Calu3 (cell line): ENCODE measurements at regions not wholly inside any gene's neighbourhood (a gene's known extent, or its start where the extent isn't known, plus 50 kb on each side); places are given as distances from the start of the nearest gene placed in this dataset.

Experiments used
- BruUV-seq: library from RNA; stranded (reverse); fragments of 400-500 nt; replicated peaks from 2 replicates; lab custom pipeline; 2021; lab: Mats Ljungman, UMichigan
- CTCF ChIA-PET: fragments of 300-600 bp; sonication (Branson Sonifier 250); formaldehyde crosslinking; loops from one replicate; lab custom pipeline; 2022; ENCODE audit warnings: antibody characterized with exemption; lab: Charles Lee
- DNase-seq: peaks from one replicate; pipeline ENCODE4 v3.0.0; 2022
- H3K27ac Mint-ChIP-seq: one replicate; pipeline ENCODE4 v1.8.0; 2022; ENCODE audit warnings: mixed read lengths; ENCODE audit not compliant: unreplicated experiment
- H3K27me3 Mint-ChIP-seq: one replicate; pipeline ENCODE4 v1.8.0; 2022; ENCODE audit warnings: mixed read lengths; ENCODE audit not compliant: unreplicated experiment
- H3K36me3 Mint-ChIP-seq: one replicate; pipeline ENCODE4 v1.8.0; 2022; ENCODE audit warnings: mild to moderate bottlenecking, moderate library complexity, mixed read lengths; ENCODE audit not compliant: insufficient read depth, unreplicated experiment
- H3K4me1 Mint-ChIP-seq: one replicate; pipeline ENCODE4 v1.8.0; 2022; ENCODE audit warnings: mild to moderate bottlenecking, low read depth, mixed read lengths; ENCODE audit not compliant: unreplicated experiment
- H3K4me3 Mint-ChIP-seq: one replicate; pipeline ENCODE4 v1.8.0; 2022; ENCODE audit warnings: mild to moderate bottlenecking, low read depth, moderate library complexity, mixed read lengths; ENCODE audit not compliant: unreplicated experiment
- H3K9me3 Mint-ChIP-seq: one replicate; pipeline ENCODE4 v1.8.0; 2022; ENCODE audit warnings: low read depth, mixed read lengths; ENCODE audit not compliant: unreplicated experiment
- intact Hi-C: fragments of 100-400 bp; cut with micrococcal nuclease; formaldehyde crosslinking; loops from one replicate; pipeline ENCODE4 v1.10.0; 2022; ENCODE audit not compliant: unreplicated experiment
- TF ChIP-seq, protein P1 (sequence below): fragments of 200-600 bp; IDR thresholded peaks from one replicate; pipeline ENCODE4 v1.8.0; 2022; ENCODE audit warnings: antibody characterized with exemption; ENCODE audit not compliant: unreplicated experiment

DNA sequence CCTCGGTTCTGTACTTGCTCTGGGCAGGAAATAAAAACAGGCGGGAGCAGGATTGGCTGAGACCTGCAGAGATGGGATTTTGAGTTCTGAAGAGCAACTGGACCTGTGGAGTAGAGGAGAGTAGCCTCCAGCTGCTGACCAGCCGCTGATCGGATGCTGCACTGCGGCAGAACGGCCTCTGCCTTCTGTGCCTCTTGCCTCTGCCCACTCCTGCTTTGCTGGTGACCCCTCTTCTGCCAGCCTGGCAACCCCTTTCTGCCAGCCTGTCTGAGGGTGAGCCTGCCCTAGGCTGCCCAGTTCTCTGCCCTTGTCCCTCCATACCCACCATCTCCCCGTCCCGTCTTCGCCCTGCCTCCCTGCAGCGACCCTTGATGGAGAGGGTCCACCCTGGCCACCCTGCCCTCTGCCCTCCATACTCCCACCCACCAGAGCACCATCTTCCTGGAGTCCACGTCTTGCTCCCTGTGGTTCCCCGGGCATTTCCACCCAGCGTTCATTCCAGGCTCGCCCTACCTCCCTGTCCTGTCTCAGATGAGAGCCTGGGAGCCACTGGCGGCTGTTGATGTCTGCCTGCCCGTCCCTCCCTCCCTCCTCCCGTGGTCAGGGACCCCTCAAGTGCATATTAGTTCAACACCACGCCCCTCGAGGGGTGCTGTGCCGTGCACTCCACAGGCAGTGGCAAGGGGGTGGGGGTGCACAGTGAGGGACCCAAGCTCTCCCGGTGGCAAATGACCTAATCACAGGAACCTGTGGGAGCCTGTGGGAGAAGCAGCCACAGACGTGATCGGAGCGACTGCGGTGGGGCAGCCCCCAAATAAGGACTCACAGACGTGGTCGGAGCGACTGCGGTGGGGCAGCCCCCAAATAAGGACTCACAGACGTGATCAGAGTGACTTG is 863.3 kb downstream of the TBC1D22A start:
- Mint-ChIP-seq H3K27me3 (no peaks in the 10 kb centered on the region), H3K4me3 (no peak overlapping the region), H3K27ac (no peak overlapping the region), H3K36me3 (no peaks in the 10 kb centered on the region), H3K9me3 (peaks cover 9% of the 10 kb centered on the region), H3K4me1 (no peaks in the 10 kb centered on the region)
- TF ChIP-seq, protein P1, sequence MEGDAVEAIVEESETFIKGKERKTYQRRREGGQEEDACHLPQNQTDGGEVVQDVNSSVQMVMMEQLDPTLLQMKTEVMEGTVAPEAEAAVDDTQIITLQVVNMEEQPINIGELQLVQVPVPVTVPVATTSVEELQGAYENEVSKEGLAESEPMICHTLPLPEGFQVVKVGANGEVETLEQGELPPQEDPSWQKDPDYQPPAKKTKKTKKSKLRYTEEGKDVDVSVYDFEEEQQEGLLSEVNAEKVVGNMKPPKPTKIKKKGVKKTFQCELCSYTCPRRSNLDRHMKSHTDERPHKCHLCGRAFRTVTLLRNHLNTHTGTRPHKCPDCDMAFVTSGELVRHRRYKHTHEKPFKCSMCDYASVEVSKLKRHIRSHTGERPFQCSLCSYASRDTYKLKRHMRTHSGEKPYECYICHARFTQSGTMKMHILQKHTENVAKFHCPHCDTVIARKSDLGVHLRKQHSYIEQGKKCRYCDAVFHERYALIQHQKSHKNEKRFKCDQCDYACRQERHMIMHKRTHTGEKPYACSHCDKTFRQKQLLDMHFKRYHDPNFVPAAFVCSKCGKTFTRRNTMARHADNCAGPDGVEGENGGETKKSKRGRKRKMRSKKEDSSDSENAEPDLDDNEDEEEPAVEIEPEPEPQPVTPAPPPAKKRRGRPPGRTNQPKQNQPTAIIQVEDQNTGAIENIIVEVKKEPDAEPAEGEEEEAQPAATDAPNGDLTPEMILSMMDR: no peak
- no peak for DNase-seq
- intact Hi-C loops: no loop called here
- no TSS peak for BruUV-seq
- CTCF ChIA-PET: no interaction called here

DNA sequence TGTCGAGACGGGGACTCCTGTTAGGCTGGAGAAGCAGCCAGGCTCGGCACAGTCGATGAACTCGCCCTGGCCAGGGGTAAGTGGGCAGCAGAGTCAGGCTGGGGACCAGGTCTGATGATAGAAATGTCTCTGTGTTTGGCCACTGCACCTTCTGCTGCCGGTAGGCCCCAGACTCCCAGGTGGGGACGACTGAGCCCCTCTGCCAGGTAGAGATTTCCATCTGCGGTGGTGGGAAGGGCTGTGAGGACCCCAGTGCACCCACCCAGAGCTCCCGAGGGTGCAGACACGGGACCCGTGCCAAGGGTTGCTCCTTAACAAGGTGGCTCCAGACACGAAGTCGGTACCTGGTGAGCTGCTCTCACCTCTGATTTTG is 862.5 kb downstream of the TBC1D22A start:
- Mint-ChIP-seq H3K27me3 (no peaks in the 10 kb centered on the region), H3K36me3 (no peaks in the 10 kb centered on the region), H3K4me1 (no peaks in the 10 kb centered on the region), H3K27ac (no peak overlapping the region), H3K9me3 (peaks cover 7% of the 10 kb centered on the region), H3K4me3 (no peak overlapping the region)
- TF ChIP-seq, protein P1: no peak
- CTCF ChIA-PET: no interaction called here
- no peak for DNase-seq
- intact Hi-C loops: no loop called here
- no TSS peak for BruUV-seq

DNA sequence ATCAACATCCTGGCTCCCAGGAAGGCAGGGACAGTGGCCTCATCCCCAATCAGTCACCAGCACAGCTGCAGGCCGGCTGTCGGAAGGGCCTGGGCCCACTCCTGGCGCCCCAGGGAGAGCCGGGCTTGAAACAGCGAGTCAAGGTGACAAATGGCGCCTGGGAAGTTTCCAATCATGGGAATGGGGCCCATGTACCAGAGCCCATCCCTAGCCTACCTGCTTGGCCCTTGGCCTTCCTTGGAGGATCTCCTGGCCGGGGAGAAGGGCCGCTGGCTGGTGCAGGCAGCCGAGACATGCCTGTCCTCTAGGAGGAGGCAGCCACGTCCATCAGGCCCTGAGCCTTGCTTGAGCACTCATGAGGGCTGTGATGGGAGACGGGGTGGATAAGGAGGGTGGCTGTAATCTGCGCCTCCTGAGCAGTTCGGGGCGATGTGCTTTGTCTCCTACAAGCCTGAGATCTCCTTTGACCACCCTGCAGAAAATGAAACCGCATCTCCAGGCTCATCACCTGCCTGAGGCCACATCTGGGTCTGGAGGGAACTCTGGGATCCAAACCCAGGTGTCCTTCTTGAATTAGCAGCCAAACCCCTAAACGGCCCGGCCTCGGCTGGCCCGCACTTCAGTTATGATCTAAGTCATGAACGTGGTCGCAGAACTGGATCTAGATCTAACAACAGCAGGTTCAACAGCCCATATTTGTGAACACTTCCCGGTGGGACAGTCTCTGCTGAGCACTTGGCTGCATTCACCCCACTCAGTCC is 862.0 kb downstream of the TBC1D22A start:
- Mint-ChIP-seq H3K4me1 (no peaks in the 10 kb centered on the region), H3K9me3 (peaks cover 7% of the 10 kb centered on the region), H3K4me3 (no peak overlapping the region), H3K36me3 (no peaks in the 10 kb centered on the region), H3K27ac (no peak overlapping the region), H3K27me3 (no peaks in the 10 kb centered on the region)
- intact Hi-C loops: no loop called here
- CTCF ChIA-PET: no interaction called here
- BruUV-seq: no TSS peak
- TF ChIP-seq, protein P1: no peak
- no peak for DNase-seq

DNA sequence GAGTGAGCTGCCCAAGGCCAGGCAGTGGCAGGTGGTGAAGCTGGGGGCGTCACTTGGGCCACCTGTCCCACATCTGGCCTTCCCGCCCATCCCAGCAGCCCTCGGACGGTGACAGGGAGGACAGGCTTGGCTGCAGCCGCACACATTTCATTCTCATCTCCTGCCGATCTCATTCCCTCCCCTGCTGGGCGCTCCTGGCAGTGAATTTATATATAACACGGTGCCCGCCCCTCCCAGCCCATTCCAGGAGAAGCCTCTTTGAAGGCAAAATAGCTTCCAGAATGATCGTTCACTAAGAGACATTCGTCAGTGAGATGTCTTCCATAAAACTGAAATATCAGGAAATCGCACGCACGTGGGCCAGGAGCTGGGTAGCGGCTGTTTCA is 861.3 kb downstream of the TBC1D22A start:
- intact Hi-C loops: no loop called here
- H3K36me3 Mint-ChIP-seq: no peaks in the 10 kb centered on the region
- no peaks in the 10 kb centered on the region for H3K27me3 Mint-ChIP-seq
- no peak for DNase-seq
- no peak overlapping the region for H3K4me3 Mint-ChIP-seq
- no peak overlapping the region for H3K27ac Mint-ChIP-seq
- H3K4me1 Mint-ChIP-seq: no peaks in the 10 kb centered on the region
- peaks cover 9% of the 10 kb centered on the region for H3K9me3 Mint-ChIP-seq
- BruUV-seq: no TSS peak
- CTCF ChIA-PET: no interaction called here
- TF ChIP-seq, protein P1: no peak
